HUES64 (cell line): ENCODE measurements at regions not wholly inside any gene's neighbourhood (a gene's known extent, or its start where the extent isn't known, plus 50 kb on each side); places are given as distances from the start of the nearest gene placed in this dataset.

ENCODE experiments used
- H3K27ac ChIP-seq: 2 replicates; pipeline ENCODE4 v1.7.0; 2013; ENCODE audit warnings: low read depth, low read length, inconsistent platforms
- H3K27me3 ChIP-seq: 2 replicates; pipeline ENCODE4 v1.6.1; 2013; ENCODE audit warnings: mild to moderate bottlenecking, low read length; ENCODE audit not compliant: insufficient read depth
- H3K36me3 ChIP-seq: 2 replicates; pipeline ENCODE4 v1.6.1; 2013; ENCODE audit warnings: mild to moderate bottlenecking, low read length; ENCODE audit not compliant: insufficient read depth
- H3K4me1 ChIP-seq: 2 replicates; pipeline ENCODE4 v1.6.1; 2013; ENCODE audit warnings: mild to moderate bottlenecking, low read length, moderate library complexity; ENCODE audit not compliant: insufficient read depth
- H3K4me3 ChIP-seq: 2 replicates; pipeline ENCODE4 v1.5.1; 2013; ENCODE audit warnings: mild to moderate bottlenecking, low read length, moderate library complexity
- H3K9ac ChIP-seq: 2 replicates; pipeline ENCODE4 v1.6.1; 2013; ENCODE audit warnings: mild to moderate bottlenecking, low read depth, low read length
- H3K9me3 ChIP-seq: 2 replicates; pipeline ENCODE4 v1.6.1; 2013; ENCODE audit warnings: low read depth, low read length; ENCODE audit not compliant: insufficient read depth
- WGBS: fragments of 150-250, 120-280 bp; methylation state at CpG from one replicate; pipeline ENCODE4 v1.1.7; 2013; ENCODE audit warnings: missing lambda C conversion rate; 5-methylcytosine and 5-hydroxymethylcytosine counted together

- no peak overlapping the region for H3K9ac ChIP-seq
- H3K4me3 ChIP-seq = no peak overlapping the region
- WGBS = 65% methylated on average over 4 of the region's 5 CpGs
- no peaks in the 10 kb centered on the region for H3K27me3 ChIP-seq
- 0 out of 2 replicates have a peak, but pooled peaks cover 5% of the 10 kb centered on the region for H3K9me3 ChIP-seq
- H3K36me3 ChIP-seq = no peaks in the 10 kb centered on the region
- H3K27ac ChIP-seq = no peak overlapping the region
- 0 out of 2 replicates have a peak, but pooled peaks cover 5% of the 10 kb centered on the region for H3K4me1 ChIP-seq
Observed at GRCh38 chr12:115541891-115542421, 735.5 kb downstream of the MED13L start.

- Histone ChIP-seq H3K27ac (no peak overlapping the region), H3K4me3 (no peak overlapping the region), H3K9me3 (no peaks in the 10 kb centered on the region), H3K9ac (no peak overlapping the region), H3K36me3 (no peaks in the 10 kb centered on the region), H3K4me1 (no peaks in the 10 kb centered on the region), H3K27me3 (no peaks in the 10 kb centered on the region)
- WGBS = 94% methylated on average over 1 of the region's 2 CpGs
Observed at GRCh38 chr12:115528466-115528865, 749.0 kb downstream of the MED13L start.

- Histone ChIP-seq H3K27me3 (no peaks in the 10 kb centered on the region), H3K27ac (no peak overlapping the region), H3K4me1 (peaks cover 12% of the 10 kb centered on the region), H3K9ac (no peak overlapping the region), H3K9me3 (peaks cover 14% of the 10 kb centered on the region; the same call in 1 of the 2 replicates), H3K4me3 (no peak overlapping the region), H3K36me3 (no peaks in the 10 kb centered on the region)
- 77% methylated on average over 8 of the region's 8 CpGs for WGBS
Observed at GRCh38 chr12:115521771-115522409, 755.6 kb downstream of the MED13L start.

- no peaks in the 10 kb centered on the region for H3K27me3 ChIP-seq
- 100% methylated on average over 1 of the region's 2 CpGs for WGBS
- no peak overlapping the region for H3K27ac ChIP-seq
Observed at GRCh38 chr12:115519887-115520286, 757.6 kb downstream of the MED13L start.

GRCh38 chr12:115519359-115519758, 758.1 kb downstream of the MED13L start:
- peaks cover 14% of the 10 kb centered on the region; the same call in 1 of the 2 replicates for H3K9me3 ChIP-seq
- WGBS = 25% methylated on average over 1 of the region's 1 CpG

More at GRCh38 chr12:115519887-115520286, 757.6 kb downstream of the MED13L start:
- no peak overlapping the region for H3K4me3 ChIP-seq
- H3K9ac ChIP-seq = no peak overlapping the region
- no peaks in the 10 kb centered on the region for H3K36me3 ChIP-seq
- peaks cover 12% of the 10 kb centered on the region for H3K4me1 ChIP-seq
- peaks cover 14% of the 10 kb centered on the region; the same call in 1 of the 2 replicates for H3K9me3 ChIP-seq

GRCh38 chr12:115517913-115518312, 759.6 kb downstream of the MED13L start:
- H3K4me1 ChIP-seq = peaks cover 12% of the 10 kb centered on the region
- H3K9ac ChIP-seq = no peak overlapping the region
- peaks cover 17% of the 10 kb centered on the region; the same call in 1 of the 2 replicates for H3K9me3 ChIP-seq
- H3K27ac ChIP-seq = no peak overlapping the region
- H3K27me3 ChIP-seq = no peaks in the 10 kb centered on the region
- 97% methylated on average over 4 of the region's 4 CpGs for WGBS
- H3K4me3 ChIP-seq = no peak overlapping the region
- no peaks in the 10 kb centered on the region for H3K36me3 ChIP-seq

More at GRCh38 chr12:115519359-115519758, 758.1 kb downstream of the MED13L start:
- Histone ChIP-seq H3K4me3 (no peak overlapping the region), H3K9ac (no peak overlapping the region), H3K36me3 (no peaks in the 10 kb centered on the region), H3K27me3 (no peaks in the 10 kb centered on the region), H3K27ac (no peak overlapping the region; the same call in 1 of the 2 replicates), H3K4me1 (peaks cover 12% of the 10 kb centered on the region)

- Histone ChIP-seq H3K9ac (no peak overlapping the region), H3K36me3 (no peaks in the 10 kb centered on the region), H3K4me1 (peaks cover 27% of the 10 kb centered on the region), H3K27ac (peak overlapping the region; percentile 5; the same call in 1 of the 2 replicates), H3K27me3 (peaks cover 32% of the 10 kb centered on the region), H3K4me3 (no peak overlapping the region), H3K9me3 (peaks cover 6% of the 10 kb centered on the region; the same call in 1 of the 2 replicates)
Observed at GRCh38 chr12:115511986-115512711, 765.3 kb downstream of the MED13L start.

GRCh38 chr12:115511305-115511704, 766.2 kb downstream of the MED13L start:
- 0 out of 2 replicates have a peak, but pooled peaks cover 3% of the 10 kb centered on the region for H3K9me3 ChIP-seq
- peaks cover 32% of the 10 kb centered on the region for H3K27me3 ChIP-seq
- H3K4me3 ChIP-seq = no peak overlapping the region
- no peak overlapping the region for H3K9ac ChIP-seq
- WGBS = 82% methylated on average over 2 of the region's 2 CpGs
- no peak overlapping the region; the same call in 1 of the 2 replicates for H3K27ac ChIP-seq
- no peaks in the 10 kb centered on the region for H3K36me3 ChIP-seq
- H3K4me1 ChIP-seq = peaks cover 36% of the 10 kb centered on the region

- no peak overlapping the region; the same call in 1 of the 2 replicates for H3K27ac ChIP-seq
- peaks cover 32% of the 10 kb centered on the region for H3K27me3 ChIP-seq
- WGBS = 93% methylated on average over 4 of the region's 4 CpGs
Observed at GRCh38 chr12:115508990-115509389, 768.5 kb downstream of the MED13L start.

GRCh38 chr12:115507951-115508722, 769.4 kb downstream of the MED13L start:
- peak overlapping the region; percentile 32 for H3K4me3 ChIP-seq
- H3K36me3 ChIP-seq = no peaks in the 10 kb centered on the region
- 1% methylated on average over 10 of the region's 10 CpGs for WGBS
- peaks cover 32% of the 10 kb centered on the region for H3K27me3 ChIP-seq
- peak overlapping the region; percentile 8; the same call in 1 of the 2 replicates for H3K9ac ChIP-seq
- H3K27ac ChIP-seq = peak overlapping the region; percentile 90; the same call in 1 of the 2 replicates
- 0 out of 2 replicates have a peak, but pooled peaks cover under 1% of the 10 kb centered on the region for H3K9me3 ChIP-seq
- H3K4me1 ChIP-seq = peaks cover 47% of the 10 kb centered on the region

More at GRCh38 chr12:115508990-115509389, 768.5 kb downstream of the MED13L start:
- Histone ChIP-seq H3K4me3 (no peak overlapping the region), H3K9me3 (0 out of 2 replicates have a peak, but pooled peaks cover 3% of the 10 kb centered on the region), H3K9ac (no peak overlapping the region), H3K4me1 (peaks cover 47% of the 10 kb centered on the region), H3K36me3 (no peaks in the 10 kb centered on the region)
